Upper lobe of right lung (tissue), 1 donor: ENCODE measurements at regions not wholly inside any gene's neighbourhood (a gene's known extent, or its start where the extent isn't known, plus 50 kb on each side); places are given as distances from the start of the nearest gene placed in this dataset.

Experiments used
- ATAC-seq: fragments of 200-7000 bp; cut with Tn5 transposase; one replicate; pipeline ENCODE4 v1.9.1; 2020; ENCODE audit warnings: mild to moderate bottlenecking, moderate library complexity
- DNase-seq: peaks from one replicate; pipeline ENCODE4 v3.0.0-alpha.2; 2020
- H3K27ac ChIP-seq: fragments of 200-600 bp; one replicate; pipeline ENCODE4 v1.8.0; 2022
- H3K27me3 ChIP-seq: fragments of 200-600 bp; one replicate; pipeline ENCODE4 v1.8.0; 2022; ENCODE audit warnings: mild to moderate bottlenecking
- H3K36me3 ChIP-seq: fragments of 200-600 bp; one replicate; pipeline ENCODE4 v1.8.0; 2022
- H3K4me1 ChIP-seq: fragments of 200-600 bp; one replicate; pipeline ENCODE4 v1.8.0; 2022
- H3K4me3 ChIP-seq: fragments of 200-600 bp; one replicate; pipeline ENCODE4 v1.8.0; 2022; ENCODE audit warnings: mild to moderate bottlenecking
- H3K9me3 ChIP-seq: fragments of 200-600 bp; one replicate; pipeline ENCODE4 v1.8.0; 2022
- intact Hi-C: fragments of 100-400 bp; cut with DNase I; formaldehyde crosslinking; loops from one replicate; pipeline ENCODE4 v1.11.0; 2022
- TF ChIP-seq, protein P1 (sequence below): fragments of 200-600 bp; IDR thresholded peaks from one replicate; pipeline ENCODE4 v1.8.0; 2022; ENCODE audit warnings: antibody characterized with exemption
- donor health status: DM: no; HTN: yes; CAD: no; lungs with severe emphysema.

- no peaks in the 10 kb centered on the region for H3K9me3 ChIP-seq
- no peak overlapping the region for H3K4me3 ChIP-seq
- H3K36me3 ChIP-seq, result no peaks in the 10 kb centered on the region
- H3K27ac ChIP-seq, result no peak overlapping the region
- TF ChIP-seq, protein P1, sequence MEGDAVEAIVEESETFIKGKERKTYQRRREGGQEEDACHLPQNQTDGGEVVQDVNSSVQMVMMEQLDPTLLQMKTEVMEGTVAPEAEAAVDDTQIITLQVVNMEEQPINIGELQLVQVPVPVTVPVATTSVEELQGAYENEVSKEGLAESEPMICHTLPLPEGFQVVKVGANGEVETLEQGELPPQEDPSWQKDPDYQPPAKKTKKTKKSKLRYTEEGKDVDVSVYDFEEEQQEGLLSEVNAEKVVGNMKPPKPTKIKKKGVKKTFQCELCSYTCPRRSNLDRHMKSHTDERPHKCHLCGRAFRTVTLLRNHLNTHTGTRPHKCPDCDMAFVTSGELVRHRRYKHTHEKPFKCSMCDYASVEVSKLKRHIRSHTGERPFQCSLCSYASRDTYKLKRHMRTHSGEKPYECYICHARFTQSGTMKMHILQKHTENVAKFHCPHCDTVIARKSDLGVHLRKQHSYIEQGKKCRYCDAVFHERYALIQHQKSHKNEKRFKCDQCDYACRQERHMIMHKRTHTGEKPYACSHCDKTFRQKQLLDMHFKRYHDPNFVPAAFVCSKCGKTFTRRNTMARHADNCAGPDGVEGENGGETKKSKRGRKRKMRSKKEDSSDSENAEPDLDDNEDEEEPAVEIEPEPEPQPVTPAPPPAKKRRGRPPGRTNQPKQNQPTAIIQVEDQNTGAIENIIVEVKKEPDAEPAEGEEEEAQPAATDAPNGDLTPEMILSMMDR, result no peak
- no peaks in the 10 kb centered on the region for H3K27me3 ChIP-seq
- no peaks in the 10 kb centered on the region for H3K4me1 ChIP-seq
- DNase-seq (no peak), ATAC-seq (no peak)
- intact Hi-C loops, result no loop called here
Measured at GRCh38 chr9:87107072-87107471, 159.8 kb upstream of the GAS1 start.

GRCh38 chr9:87108661-87109060 lies 161.4 kb upstream of the GAS1 start:
- intact Hi-C loops, result no loop called here
- H3K27ac ChIP-seq, result no peak overlapping the region
- no peak overlapping the region for H3K4me3 ChIP-seq
- TF ChIP-seq, protein P1, result no peak
- H3K9me3 ChIP-seq, result no peaks in the 10 kb centered on the region
- H3K4me1 ChIP-seq, result no peaks in the 10 kb centered on the region
- H3K36me3 ChIP-seq, result no peaks in the 10 kb centered on the region
- DNase-seq (no peak), ATAC-seq (no peak)
- peaks cover 5% of the 10 kb centered on the region for H3K27me3 ChIP-seq

DNA sequence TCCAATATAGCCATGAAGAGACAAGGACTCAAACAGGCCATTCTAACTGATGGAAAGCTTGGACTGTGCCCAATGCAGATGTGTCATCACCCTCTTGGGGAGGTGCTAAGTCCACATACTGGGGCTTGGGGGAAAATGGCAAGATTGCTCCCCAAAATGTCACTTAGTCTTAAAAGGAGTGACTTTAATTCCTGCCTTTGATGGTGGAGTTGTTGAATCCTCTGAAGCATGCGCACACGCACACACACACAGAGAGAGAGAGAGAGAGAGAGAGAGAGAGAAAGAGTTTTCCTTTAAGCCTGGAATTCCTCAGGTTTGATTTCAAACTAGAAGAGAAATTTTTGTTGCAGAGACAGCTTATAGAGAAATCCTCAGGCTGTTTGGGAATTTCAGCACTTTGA lies 161.9 kb upstream of the GAS1 start:
- Histone ChIP-seq H3K9me3 (no peaks in the 10 kb centered on the region), H3K27ac (no peak overlapping the region)

DNA sequence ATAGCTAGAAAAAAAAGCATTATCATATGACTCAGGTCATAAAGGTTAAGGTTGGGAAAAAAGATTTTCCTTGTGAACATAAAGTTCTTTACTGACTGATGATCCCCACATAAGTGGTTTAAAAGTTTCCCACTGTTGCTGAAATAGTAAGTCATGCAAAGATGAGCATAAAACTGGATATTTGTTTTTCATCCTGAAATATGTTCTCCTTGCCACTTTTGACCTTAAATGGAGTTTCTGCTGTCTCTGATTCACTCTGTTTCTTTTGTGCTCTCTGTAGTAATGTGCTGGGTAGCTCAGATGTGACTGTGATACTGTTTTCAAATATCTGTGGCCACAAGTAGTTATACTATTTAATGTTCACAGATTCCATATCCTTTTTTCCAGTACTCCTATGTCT lies 162.5 kb upstream of the GAS1 start:
- ATAC-seq, result no peak
- H3K27me3 ChIP-seq, result peaks cover 5% of the 10 kb centered on the region
- no peak overlapping the region for H3K27ac ChIP-seq
- H3K4me3 ChIP-seq, result no peak overlapping the region
- TF ChIP-seq, protein P1, result no peak
- H3K9me3 ChIP-seq, result no peaks in the 10 kb centered on the region
- intact Hi-C loops, result no loop called here
- no peaks in the 10 kb centered on the region for H3K36me3 ChIP-seq
- no peak for DNase-seq
- no peaks in the 10 kb centered on the region for H3K4me1 ChIP-seq

More for the DNA sequence above, 161.9 kb upstream of the GAS1 start:
- no peak for ATAC-seq
- H3K4me1 ChIP-seq, result no peaks in the 10 kb centered on the region
- H3K36me3 ChIP-seq, result no peaks in the 10 kb centered on the region
- peaks cover 5% of the 10 kb centered on the region for H3K27me3 ChIP-seq
- no peak for DNase-seq
- H3K4me3 ChIP-seq, result no peak overlapping the region
- intact Hi-C loops, result no loop called here
- TF ChIP-seq, protein P1, result no peak

GRCh38 chr9:87111010-87111409 lies 163.7 kb upstream of the GAS1 start:
- Histone ChIP-seq H3K36me3 (no peaks in the 10 kb centered on the region), H3K4me1 (peaks cover 3% of the 10 kb centered on the region), H3K27me3 (peaks cover 5% of the 10 kb centered on the region), H3K9me3 (no peaks in the 10 kb centered on the region), H3K4me3 (no peak overlapping the region), H3K27ac (no peak overlapping the region)
- ATAC-seq, result no peak
- no peak for DNase-seq
- TF ChIP-seq, protein P1, result no peak
- intact Hi-C loops, result no loop called here

DNA sequence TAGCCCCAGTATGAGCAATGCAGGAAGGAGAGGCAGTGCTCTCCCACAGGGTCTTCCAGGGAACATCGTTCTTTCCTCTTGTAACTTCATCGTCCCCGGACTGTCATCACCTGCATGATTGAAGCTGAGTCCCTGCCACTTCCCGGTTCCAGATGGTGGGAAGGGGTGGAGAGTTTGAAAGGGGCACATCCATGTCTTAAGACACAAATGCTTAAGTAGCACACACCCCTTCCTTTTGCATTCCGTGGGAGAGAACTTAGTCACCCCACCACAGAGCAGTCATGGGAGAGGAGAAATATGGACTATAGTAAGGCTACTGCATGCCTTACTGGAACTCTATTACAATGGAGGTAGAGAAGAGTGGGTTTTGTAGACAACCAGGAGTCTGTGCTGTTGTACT lies 165.3 kb upstream of the GAS1 start:
- TF ChIP-seq, protein P1, result no peak
- Histone ChIP-seq H3K36me3 (no peaks in the 10 kb centered on the region), H3K4me3 (no peak overlapping the region), H3K27me3 (peaks cover 5% of the 10 kb centered on the region), H3K9me3 (no peaks in the 10 kb centered on the region), H3K27ac (no peak overlapping the region), H3K4me1 (peaks cover 3% of the 10 kb centered on the region)
- DNase-seq, result no peak
- no peak for ATAC-seq
- intact Hi-C loops, result no loop called here
